Tibial nerve (tissue), 4 donors: ENCODE measurements at regions not wholly inside any gene's neighbourhood (a gene's known extent, or its start where the extent isn't known, plus 50 kb on each side); places are given as distances from the start of the nearest gene placed in this dataset.

Experiments
- DNase-seq, 2 donors: peaks; one replicate each; pipeline ENCODE4 v3.0.0-alpha.2; 2019; ENCODE audit warnings: low spot score in 2 of 2
- H3K27ac ChIP-seq, 4 donors: fragments of 200-600 bp; sonication (generic) in 3 of 4; one replicate each; pipeline ENCODE4 v1.5.1; 2017 to 2019; ENCODE audit warnings: mild to moderate bottlenecking in 1 of 4
- H3K27me3 ChIP-seq, 2 donors: fragments of 200-600 bp; sonication (generic) in 1 of 2; one replicate each; pipeline versions ENCODE4 v1.5.1 to v1.6.0; 2017 to 2019
- H3K36me3 ChIP-seq, 3 donors: fragments of 200-600 bp; sonication (generic); one replicate each; pipeline ENCODE4 v1.5.1; 2018 to 2019
- H3K4me1 ChIP-seq, 4 donors: fragments of 200-600 bp; sonication (generic) in 3 of 4; one replicate each; pipeline ENCODE4 v1.5.1; 2017 to 2019
- H3K4me3 ChIP-seq, 4 donors: fragments of 200-600 bp; sonication (generic) in 3 of 4; one replicate each; pipeline ENCODE4 v1.5.1; 2017 to 2019; ENCODE audit warnings: mild to moderate bottlenecking in 1 of 4, moderate library complexity in 1 of 4
- H3K9me3 ChIP-seq, 4 donors: fragments of 200-600 bp; sonication (generic) in 3 of 4; one replicate each; pipeline ENCODE4 v1.5.1; 2017 to 2019
- EP300 ChIP-seq, 2 donors: sonication (generic); formaldehyde crosslinking; IDR thresholded peaks; one replicate each; pipeline ENCODE4 v1.6.1; 2017; ENCODE audit warnings: antibody characterized with exemption in 2 of 2, mild to moderate bottlenecking in 1 of 2
- POLR2A ChIP-seq, 2 donors: fragments of 450-650 bp; IDR thresholded peaks; one replicate each; pipeline ENCODE4 v1.6.1; 2017; ENCODE audit warnings: antibody characterized with exemption in 2 of 2, mild to moderate bottlenecking in 2 of 2, moderate library complexity in 2 of 2
- WGBS, 2 donors: methylation state at CpG; one replicate each; pipeline ENCODE4 v1.1.5; 2018; 5-methylcytosine and 5-hydroxymethylcytosine counted together
- TF ChIP-seq, protein P1 (sequence below), 5 experiments: fragments of 200-600 bp in 3 of 5; fragments of 450-650 bp in 2 of 5; sonication (generic) in 3 of 5; IDR thresholded peaks; one replicate each; pipeline ENCODE4 v1.5.1; 2016 to 2019; ENCODE audit warnings: antibody characterized with exemption in 5 of 5, mild to moderate bottlenecking in 3 of 5, moderate library complexity in 2 of 5

DNA sequence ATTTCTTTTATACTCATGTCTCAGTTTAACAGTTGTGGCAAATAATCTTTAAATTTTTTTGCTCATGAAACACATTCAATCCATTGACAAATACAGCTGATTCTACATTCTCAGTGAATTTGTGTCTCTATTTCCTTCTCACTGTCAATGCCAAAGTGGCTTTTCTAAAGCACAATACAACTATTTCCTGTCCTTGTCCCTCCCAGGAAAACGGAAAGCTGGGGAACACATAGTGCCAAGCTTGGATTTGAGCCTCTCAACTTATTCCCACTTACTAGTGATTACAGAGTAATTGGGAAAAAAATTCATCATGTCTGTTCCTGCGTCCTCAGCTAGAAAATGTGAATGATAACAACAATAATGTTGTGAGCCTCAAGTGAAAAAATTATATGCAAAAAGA, 899.7 kb upstream of the CDH2 start:
- Histone ChIP-seq H3K36me3 (no peaks in the 10 kb centered on the region), H3K9me3 (no peaks in the 10 kb centered on the region), H3K4me3 (no peak overlapping the region), H3K27ac (no peak overlapping the region), H3K27me3 (no peaks in the 10 kb centered on the region), H3K4me1 (no peaks in the 10 kb centered on the region)
- 73 to 75% methylated on average over 2 of the region's 2 CpGs for WGBS, 2 donors
- no peak for DNase-seq
- no peak for TF ChIP-seq POLR2A (IDR thresholded peaks at IDR 0.05)
- no peak for TF ChIP-seq EP300 (IDR thresholded peaks at IDR 0.05)
- TF ChIP-seq, protein P1, sequence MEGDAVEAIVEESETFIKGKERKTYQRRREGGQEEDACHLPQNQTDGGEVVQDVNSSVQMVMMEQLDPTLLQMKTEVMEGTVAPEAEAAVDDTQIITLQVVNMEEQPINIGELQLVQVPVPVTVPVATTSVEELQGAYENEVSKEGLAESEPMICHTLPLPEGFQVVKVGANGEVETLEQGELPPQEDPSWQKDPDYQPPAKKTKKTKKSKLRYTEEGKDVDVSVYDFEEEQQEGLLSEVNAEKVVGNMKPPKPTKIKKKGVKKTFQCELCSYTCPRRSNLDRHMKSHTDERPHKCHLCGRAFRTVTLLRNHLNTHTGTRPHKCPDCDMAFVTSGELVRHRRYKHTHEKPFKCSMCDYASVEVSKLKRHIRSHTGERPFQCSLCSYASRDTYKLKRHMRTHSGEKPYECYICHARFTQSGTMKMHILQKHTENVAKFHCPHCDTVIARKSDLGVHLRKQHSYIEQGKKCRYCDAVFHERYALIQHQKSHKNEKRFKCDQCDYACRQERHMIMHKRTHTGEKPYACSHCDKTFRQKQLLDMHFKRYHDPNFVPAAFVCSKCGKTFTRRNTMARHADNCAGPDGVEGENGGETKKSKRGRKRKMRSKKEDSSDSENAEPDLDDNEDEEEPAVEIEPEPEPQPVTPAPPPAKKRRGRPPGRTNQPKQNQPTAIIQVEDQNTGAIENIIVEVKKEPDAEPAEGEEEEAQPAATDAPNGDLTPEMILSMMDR (IDR thresholded peaks at IDR 0.05) = no peak

DNA sequence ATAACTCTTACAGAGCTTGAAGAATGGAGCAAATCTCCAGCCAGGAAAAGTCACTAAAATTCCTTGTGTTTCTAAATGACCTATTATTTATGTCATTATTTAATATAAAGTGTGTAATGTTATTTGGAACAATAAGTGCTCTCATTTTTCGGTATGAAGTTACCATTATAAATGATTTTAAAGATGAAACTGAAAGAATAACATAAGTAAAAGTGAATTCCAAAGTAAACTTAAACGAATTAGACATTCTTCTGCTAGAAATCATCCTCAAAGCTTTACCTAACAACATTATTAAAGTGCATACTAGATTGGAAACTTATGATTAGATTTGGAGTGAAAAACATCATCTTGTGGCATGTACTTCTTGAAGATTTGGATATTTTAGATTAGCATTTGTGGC, 897.2 kb upstream of the CDH2 start:
- WGBS, 2 donors = 42 to 53% methylated on average over 2 of the region's 2 CpGs
- Histone ChIP-seq H3K27ac (no peak overlapping the region), H3K9me3 (no peaks in the 10 kb centered on the region), H3K4me3 (no peak overlapping the region), H3K4me1 (no peaks in the 10 kb centered on the region), H3K27me3 (no peaks in the 10 kb centered on the region), H3K36me3 (no peaks in the 10 kb centered on the region)
- DNase-seq = no peak
- TF ChIP-seq EP300 (IDR thresholded peaks at IDR 0.05) = no peak
- no peak for TF ChIP-seq POLR2A (IDR thresholded peaks at IDR 0.05)
- TF ChIP-seq, protein P1 (IDR thresholded peaks at IDR 0.05) = no peak

DNA sequence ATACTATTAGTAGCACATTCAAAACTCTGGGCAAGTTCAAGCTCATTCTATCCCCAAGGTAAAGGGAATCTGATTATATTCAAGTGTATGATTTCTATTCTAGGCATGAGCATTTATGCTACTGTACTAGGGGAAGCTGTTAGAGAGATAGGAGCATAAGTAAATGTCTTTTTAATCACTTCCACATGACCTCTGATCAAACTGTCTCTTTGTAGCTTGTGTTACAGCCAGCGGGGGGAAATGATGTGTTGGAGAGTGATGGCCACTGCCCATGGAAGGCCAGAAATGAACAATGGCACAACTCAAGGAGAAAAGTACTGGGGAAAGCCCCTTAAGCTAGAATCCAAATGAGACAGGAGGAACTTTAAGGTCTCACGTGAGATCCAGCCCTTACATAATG, 894.9 kb upstream of the CDH2 start:
- Histone ChIP-seq H3K27ac (no peak overlapping the region), H3K4me1 (no peaks in the 10 kb centered on the region), H3K9me3 (no peaks in the 10 kb centered on the region), H3K4me3 (no peak overlapping the region), H3K27me3 (no peaks in the 10 kb centered on the region), H3K36me3 (no peaks in the 10 kb centered on the region)
- 37 to 54% methylated on average over 2 of the region's 2 CpGs for WGBS, 2 donors
- DNase-seq = no peak
- TF ChIP-seq, protein P1 (IDR thresholded peaks at IDR 0.05) = no peak
- TF ChIP-seq POLR2A (IDR thresholded peaks at IDR 0.05) (no peak), EP300 (IDR thresholded peaks at IDR 0.05) (no peak)

DNA sequence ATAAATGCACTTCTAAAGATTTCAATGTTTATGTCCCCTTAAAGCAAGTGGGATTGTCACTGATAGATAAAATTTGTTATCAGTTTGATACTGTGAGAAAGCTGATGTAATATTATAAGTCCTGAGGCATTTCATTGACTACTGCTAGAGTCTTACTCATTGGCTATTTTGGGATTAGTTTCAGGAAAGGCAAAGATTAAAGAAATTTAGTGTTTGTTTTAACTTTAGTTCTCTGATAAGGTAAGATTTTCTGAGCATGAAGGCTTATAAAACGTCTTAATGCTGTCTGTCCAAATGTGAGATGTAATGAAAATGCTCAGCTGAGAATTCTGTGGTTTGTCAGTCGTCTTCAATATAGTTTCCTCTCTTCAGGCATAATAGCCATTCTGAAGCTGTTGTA, 886.4 kb upstream of the CDH2 start:
- DNase-seq = no peak
- H3K4me3 ChIP-seq = no peak overlapping the region
- no peaks in the 10 kb centered on the region for H3K36me3 ChIP-seq
- H3K4me1 ChIP-seq = no peaks in the 10 kb centered on the region
- no peak for TF ChIP-seq POLR2A (IDR thresholded peaks at IDR 0.05)
- TF ChIP-seq EP300 (IDR thresholded peaks at IDR 0.05) = no peak
- TF ChIP-seq, protein P1 (IDR thresholded peaks at IDR 0.05) = no peak
- H3K27me3 ChIP-seq = no peaks in the 10 kb centered on the region
- no peak overlapping the region for H3K27ac ChIP-seq
- 52 to 66% methylated on average over 2 of the region's 2 CpGs for WGBS, 2 donors
- H3K9me3 ChIP-seq = no peaks in the 10 kb centered on the region

DNA sequence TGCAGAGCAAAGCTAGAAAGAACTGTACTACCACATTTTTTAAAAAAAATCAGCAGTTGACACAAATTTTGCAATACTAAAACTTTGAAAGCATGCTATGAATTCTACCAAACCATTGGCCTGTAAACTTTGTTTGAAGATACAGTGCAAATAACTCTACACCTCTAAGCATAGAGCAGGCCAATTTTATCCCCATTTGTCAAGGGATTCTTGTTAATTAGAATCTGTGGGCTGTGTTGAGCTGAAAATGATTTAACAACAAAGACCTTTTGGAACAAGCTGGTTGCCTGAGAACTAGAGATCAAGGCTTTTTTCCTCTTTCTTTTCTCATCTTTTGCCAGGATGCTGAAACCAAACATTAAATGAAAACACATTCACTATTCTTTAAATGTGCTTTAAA, 886.0 kb upstream of the CDH2 start:
- H3K27ac ChIP-seq = no peak overlapping the region
- H3K4me1 ChIP-seq = no peaks in the 10 kb centered on the region
- TF ChIP-seq, protein P1 (IDR thresholded peaks at IDR 0.05) = no peak
- DNase-seq = no peak
- H3K9me3 ChIP-seq = no peaks in the 10 kb centered on the region
- no peaks in the 10 kb centered on the region for H3K36me3 ChIP-seq
- no peak overlapping the region for H3K4me3 ChIP-seq
- no peaks in the 10 kb centered on the region for H3K27me3 ChIP-seq
